ENCODE measurements at regions not wholly inside any gene's neighbourhood (a gene's known extent, or its start where the extent isn't known, plus 50 kb on each side); places are given as distances from the start of the nearest gene placed in this dataset.

DNA sequence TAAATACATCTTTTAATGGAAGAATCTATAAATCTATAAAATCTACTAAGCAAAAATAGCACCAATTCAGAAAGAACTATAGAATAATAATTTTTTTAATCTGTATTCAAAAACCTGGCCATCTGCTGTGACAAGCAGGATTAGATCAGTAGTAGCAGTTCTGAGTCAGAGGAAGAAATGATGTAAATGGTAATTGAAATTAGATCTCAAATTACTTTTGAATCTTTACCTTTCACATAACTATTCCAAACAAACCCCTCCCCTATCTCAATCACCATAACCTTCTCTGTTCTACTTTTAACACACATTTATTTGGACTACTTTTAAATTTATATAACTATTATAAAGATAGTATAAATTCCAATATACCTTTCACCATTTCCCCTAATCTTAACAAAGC is 727.8 kb upstream of the FAM174A start:
- Histone ChIP-seq H3K27ac (ENCODE audit: insufficient read length, low read depth, low read length) (no peak overlapping the region), H3K23me2 (ENCODE audit: insufficient read length, low read depth, low read length, poor library complexity, severe bottlenecking) (no peaks in the 10 kb centered on the region), H3K9me3 (ENCODE audit: control insufficient read depth, low read depth, low read length) (no peaks in the 10 kb centered on the region), H3K9ac (ENCODE audit: extremely low read depth, insufficient read length, low read length) (no peak overlapping the region), H4K91ac (ENCODE audit: insufficient read length, low read depth, low read length) (no peak overlapping the region), H3K23ac (ENCODE audit: insufficient read length, low read depth, low read length) (no peak overlapping the region), H2BK120ac (ENCODE audit: low read depth, low read length, poor library complexity, severe bottlenecking) (no peak overlapping the region), H2BK20ac (ENCODE audit: low read depth, low read length, poor library complexity, severe bottlenecking) (no peak overlapping the region), H2BK5ac (ENCODE audit: insufficient read length, low read length) (no peak overlapping the region), H2AFZ (ENCODE audit: low read length) (no peak overlapping the region), H3K79me2 (ENCODE audit: insufficient read depth, low read length) (no peaks in the 10 kb centered on the region), H3K14ac (ENCODE audit: insufficient read depth, low read length) (no peak overlapping the region), H3K79me1 (ENCODE audit: insufficient read depth, low read depth, low read length, poor library complexity, severe bottlenecking) (no peaks in the 10 kb centered on the region), H3K27me3 (ENCODE audit: insufficient read depth, low read length) (no peaks in the 10 kb centered on the region), H2BK12ac (ENCODE audit: insufficient read length, low read depth, low read length) (no peak overlapping the region), H3K4me2 (ENCODE audit: insufficient read depth, insufficient read length, low read length) (no peak overlapping the region), H4K20me1 (ENCODE audit: control insufficient read depth, insufficient read depth, insufficient read length) (no peaks in the 10 kb centered on the region), H3T11ph (ENCODE audit: low read length) (no peak overlapping the region), H3K18ac (ENCODE audit: insufficient read length, low read depth, low read length) (no peak overlapping the region), H3K56ac (ENCODE audit: insufficient read length, low read depth, low read length) (no peak overlapping the region), H2AK5ac (ENCODE audit: insufficient read length, low read length) (no peak overlapping the region), H4K8ac (replicated peaks; ENCODE audit: insufficient read length, low read depth, low read length) (no peak overlapping the region), H3K4me1 (ENCODE audit: insufficient read depth, low read length) (no peaks in the 10 kb centered on the region), H3K4ac (ENCODE audit: low read depth, low read length) (no peak overlapping the region), H2BK15ac (ENCODE audit: low read depth, low read length) (no peak overlapping the region), H4K5ac (ENCODE audit: insufficient read length, low read depth, low read length) (no peak overlapping the region)
- no peaks in the 10 kb centered on the region for H3K36me3 Mint-ChIP-seq (ENCODE audit: insufficient read depth in 1 of 3, low read depth in 3 of 3)
- no peaks in the 10 kb centered on the region for H3K4me1 Mint-ChIP-seq
- no peak overlapping the region for H3K27ac Mint-ChIP-seq
- no peak overlapping the region for H3K4me3 Mint-ChIP-seq
- no peak for DNase-seq
- no peaks in the 10 kb centered on the region; a peak in 1 of 5 replicates for H3K9me3 Mint-ChIP-seq
- TF ChIP-seq, protein P1, sequence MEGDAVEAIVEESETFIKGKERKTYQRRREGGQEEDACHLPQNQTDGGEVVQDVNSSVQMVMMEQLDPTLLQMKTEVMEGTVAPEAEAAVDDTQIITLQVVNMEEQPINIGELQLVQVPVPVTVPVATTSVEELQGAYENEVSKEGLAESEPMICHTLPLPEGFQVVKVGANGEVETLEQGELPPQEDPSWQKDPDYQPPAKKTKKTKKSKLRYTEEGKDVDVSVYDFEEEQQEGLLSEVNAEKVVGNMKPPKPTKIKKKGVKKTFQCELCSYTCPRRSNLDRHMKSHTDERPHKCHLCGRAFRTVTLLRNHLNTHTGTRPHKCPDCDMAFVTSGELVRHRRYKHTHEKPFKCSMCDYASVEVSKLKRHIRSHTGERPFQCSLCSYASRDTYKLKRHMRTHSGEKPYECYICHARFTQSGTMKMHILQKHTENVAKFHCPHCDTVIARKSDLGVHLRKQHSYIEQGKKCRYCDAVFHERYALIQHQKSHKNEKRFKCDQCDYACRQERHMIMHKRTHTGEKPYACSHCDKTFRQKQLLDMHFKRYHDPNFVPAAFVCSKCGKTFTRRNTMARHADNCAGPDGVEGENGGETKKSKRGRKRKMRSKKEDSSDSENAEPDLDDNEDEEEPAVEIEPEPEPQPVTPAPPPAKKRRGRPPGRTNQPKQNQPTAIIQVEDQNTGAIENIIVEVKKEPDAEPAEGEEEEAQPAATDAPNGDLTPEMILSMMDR (conservative IDR thresholded peaks at IDR 0.05) = no peak
- H3K27me3 Mint-ChIP-seq (ENCODE audit: low read depth) = no peaks in the 10 kb centered on the region
